K562 (cell line): ENCODE measurements at regions not wholly inside any gene's neighbourhood (a gene's known extent, or its start where the extent isn't known, plus 50 kb on each side); places are given as distances from the start of the nearest gene placed in this dataset.

Experiments used
- GABPB1 ChIP-seq: sonication (generic); formaldehyde crosslinking; IDR thresholded peaks from 2 replicates; pipeline ENCODE4 v1.8.0; 2022; ENCODE audit warnings: mild to moderate bottlenecking, missing genetic modification reagents
- MYNN ChIP-seq, 2 experiments: sonication (generic); formaldehyde crosslinking in 1 of 2; IDR thresholded peaks; 2 replicates each; pipeline versions ENCODE4 v1.5.0 to v1.6.1; 2016 to 2020; ENCODE audit warnings: antibody characterized with exemption in 1 of 2, missing genetic modification reagents in 1 of 2
- PHF20 ChIP-seq: fragments of 450-650 bp; IDR thresholded peaks from 2 replicates; pipeline ENCODE4 v1.6.1; 2018; ENCODE audit not compliant: partially characterized antibody
- RBM15 ChIP-seq: fragments of 200-400 bp; formaldehyde crosslinking; IDR thresholded peaks from 2 replicates; pipeline ENCODE4 v1.6.1; 2018; ENCODE audit warnings: mild to moderate bottlenecking, low read length, moderate library complexity; ENCODE audit not compliant: insufficient read depth
- SIX5 ChIP-seq, 2 experiments: IDR thresholded peaks; 2 replicates each; pipeline ENCODE4 v1.6.1; 2011; ENCODE audit warnings: low read length in 2 of 2, borderline replicate concordance in 1 of 2, low read depth in 1 of 2, mild to moderate bottlenecking in 1 of 2, moderate library complexity in 1 of 2; ENCODE audit not compliant: insufficient read depth in 1 of 2
- SOX6 ChIP-seq: fragments of 450-650 bp; IDR thresholded peaks from 2 replicates; pipeline ENCODE4 v1.6.1; 2014; ENCODE audit warnings: mild to moderate bottlenecking
- TFAM ChIP-seq: fragments of 250-450 bp; sonication (Bioruptor Pico); conservative IDR thresholded peaks from 2 replicates; pipeline ENCODE4 v1.5.0; 2021; ENCODE audit warnings: mild to moderate bottlenecking, moderate library complexity
- ZNF253 ChIP-seq: fragments of 250-450 bp; sonication (Bioruptor Pico); conservative IDR thresholded peaks from 2 replicates; pipeline ENCODE4 v1.6.1; 2021; ENCODE audit warnings: mild to moderate bottlenecking
- ZNF444 ChIP-seq: fragments of 250-450 bp; sonication (Bioruptor Pico); IDR thresholded peaks from 2 replicates; pipeline ENCODE4 v1.4.0; 2020; ENCODE audit warnings: mild to moderate bottlenecking, moderate library complexity
- TF ChIP-seq, protein P1 (sequence below): fragments of 450-650 bp; IDR thresholded peaks from 2 replicates; pipeline ENCODE4 v1.6.1; 2018; ENCODE audit not compliant: partially characterized antibody

DNA sequence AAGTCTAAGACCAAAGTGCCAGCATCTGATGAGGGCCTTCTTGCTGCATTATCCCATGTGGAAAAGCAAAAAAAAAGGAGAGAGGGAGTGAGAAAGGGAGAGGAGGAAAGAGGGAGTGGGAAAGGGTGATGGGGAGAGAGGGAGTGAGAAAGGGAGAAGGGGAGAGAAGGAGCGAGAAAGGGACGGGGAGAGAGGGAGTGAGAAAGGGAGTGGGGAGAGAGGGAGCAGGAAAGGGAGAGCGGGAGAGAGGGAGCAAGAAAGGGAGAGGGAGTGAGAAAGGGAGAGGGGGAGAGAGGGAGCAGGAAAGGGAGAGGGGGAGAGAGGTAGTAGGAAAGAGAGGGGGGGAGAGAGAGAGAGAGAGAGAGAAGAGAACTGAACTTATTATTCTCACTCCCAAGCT is 241.1 kb upstream of the RIMS1 start:
- TF ChIP-seq MYNN (IDR thresholded peaks at IDR 0.05) (no peak), MYNN (CRISPR knock-in tag; IDR thresholded peaks at IDR 0.05) (no peak), SIX5 (IDR thresholded peaks at IDR 0.05; ENCODE audit: borderline replicate concordance in 1 of 2, insufficient read depth in 1 of 2, low read depth in 1 of 2, low read length in 2 of 2) (no peak), ZNF253 (CRISPR knock-in tag) (no peak), ZNF444 (CRISPR knock-in tag) (no peak), TFAM (no peak), SOX6 (no peak), GABPB1 (CRISPR knock-in tag) (no peak), RBM15 (no peak), PHF20 (no peak)
- TF ChIP-seq, protein P1, sequence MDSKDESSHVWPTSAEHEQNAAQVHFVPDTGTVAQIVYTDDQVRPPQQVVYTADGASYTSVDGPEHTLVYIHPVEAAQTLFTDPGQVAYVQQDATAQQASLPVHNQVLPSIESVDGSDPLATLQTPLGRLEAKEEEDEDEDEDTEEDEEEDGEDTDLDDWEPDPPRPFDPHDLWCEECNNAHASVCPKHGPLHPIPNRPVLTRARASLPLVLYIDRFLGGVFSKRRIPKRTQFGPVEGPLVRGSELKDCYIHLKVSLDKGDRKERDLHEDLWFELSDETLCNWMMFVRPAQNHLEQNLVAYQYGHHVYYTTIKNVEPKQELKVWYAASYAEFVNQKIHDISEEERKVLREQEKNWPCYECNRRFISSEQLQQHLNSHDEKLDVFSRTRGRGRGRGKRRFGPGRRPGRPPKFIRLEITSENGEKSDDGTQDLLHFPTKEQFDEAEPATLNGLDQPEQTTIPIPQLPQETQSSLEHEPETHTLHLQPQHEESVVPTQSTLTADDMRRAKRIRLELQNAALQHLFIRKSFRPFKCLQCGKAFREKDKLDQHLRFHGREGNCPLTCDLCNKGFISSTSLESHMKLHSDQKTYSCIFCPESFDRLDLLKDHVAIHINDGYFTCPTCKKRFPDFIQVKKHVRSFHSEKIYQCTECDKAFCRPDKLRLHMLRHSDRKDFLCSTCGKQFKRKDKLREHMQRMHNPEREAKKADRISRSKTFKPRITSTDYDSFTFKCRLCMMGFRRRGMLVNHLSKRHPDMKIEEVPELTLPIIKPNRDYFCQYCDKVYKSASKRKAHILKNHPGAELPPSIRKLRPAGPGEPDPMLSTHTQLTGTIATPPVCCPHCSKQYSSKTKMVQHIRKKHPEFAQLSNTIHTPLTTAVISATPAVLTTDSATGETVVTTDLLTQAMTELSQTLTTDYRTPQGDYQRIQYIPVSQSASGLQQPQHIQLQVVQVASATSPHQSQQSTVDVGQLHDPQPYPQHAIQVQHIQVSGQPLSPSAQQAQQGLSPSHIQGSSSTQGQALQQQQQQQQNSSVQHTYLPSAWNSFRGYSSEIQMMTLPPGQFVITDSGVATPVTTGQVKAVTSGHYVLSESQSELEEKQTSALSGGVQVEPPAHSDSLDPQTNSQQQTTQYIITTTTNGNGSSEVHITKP = no peak
